ENCODE measurements at regions not wholly inside any gene's neighbourhood (a gene's known extent, or its start where the extent isn't known, plus 50 kb on each side); places are given as distances from the start of the nearest gene placed in this dataset.

DNA sequence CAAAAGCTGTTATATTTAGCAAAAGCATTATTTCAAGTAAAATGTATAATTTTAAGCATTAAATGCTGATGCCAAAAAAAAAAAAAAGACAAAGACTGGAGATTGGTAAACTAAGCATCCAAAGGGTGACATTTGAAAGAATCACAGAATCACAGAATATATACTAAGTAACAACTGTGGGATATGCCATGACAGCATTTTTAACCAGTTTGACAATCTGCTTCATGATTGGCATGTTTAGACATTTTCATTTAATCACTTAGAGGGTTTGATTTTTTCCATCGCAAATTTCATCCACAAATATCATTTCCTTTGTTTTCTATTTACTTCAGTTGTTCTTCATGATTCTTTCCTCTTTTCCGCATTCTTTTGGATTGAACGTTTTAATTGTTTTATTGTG, 66.9 kb upstream of the TMEM18 start (continued):
- TF ChIP-seq EP300 (IDR thresholded peaks at IDR 0.05; ENCODE audit: borderline replicate concordance in 1 of 2, low read depth in 2 of 2, low read length in 2 of 2), result no peak
- no peak for TF ChIP-seq RBBP5 (IDR thresholded peaks at IDR 0.05; ENCODE audit: borderline replicate concordance, low read depth, low read length)
- TF ChIP-seq TAF7 (optimal IDR thresholded peaks at IDR 0.05; ENCODE audit: borderline replicate concordance, low read depth, low read length), result no peak
